ENCODE measurements at regions not wholly inside any gene's neighbourhood (a gene's known extent, or its start where the extent isn't known, plus 50 kb on each side); places are given as distances from the start of the nearest gene placed in this dataset.

DNA sequence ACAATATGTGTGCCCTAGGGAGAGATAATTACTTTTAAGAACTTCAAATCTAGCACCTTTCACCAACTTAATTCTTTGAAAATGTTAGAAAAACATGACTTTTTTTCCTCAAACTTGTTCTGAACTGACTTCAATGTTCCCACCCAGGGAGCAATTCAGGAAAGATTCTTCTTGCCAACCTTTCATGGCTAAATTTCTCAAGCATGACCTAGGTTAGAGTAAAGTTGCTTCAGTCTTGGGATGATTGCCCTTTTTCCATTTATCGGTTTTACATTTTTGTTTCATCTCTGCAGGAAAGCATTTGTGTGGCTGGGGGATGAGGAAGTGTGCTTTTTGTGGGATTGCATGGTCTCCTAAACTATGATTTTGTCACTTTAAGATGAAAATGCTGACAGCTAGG, 647.7 kb downstream of the LTN1 start:
- Histone ChIP-seq H3F3A (ENCODE audit: insufficient read depth) (no peaks in the 10 kb centered on the region), H3K36me3 (ENCODE audit: low read length) (no peaks in the 10 kb centered on the region), H3K79me2 (ENCODE audit: insufficient read depth, low read length) (no peaks in the 10 kb centered on the region), H3K9me3 (ENCODE audit: insufficient read depth, low read length) (no peaks in the 10 kb centered on the region), H4K20me1 (ENCODE audit: low read depth, low read length) (no peaks in the 10 kb centered on the region), H3K4me3 (ENCODE audit: insufficient read depth, low read length, poor library complexity, severe bottlenecking) (no peak overlapping the region), H3K9me2 (replicated peaks; ENCODE audit: insufficient read depth, low read length) (no peaks in the 10 kb centered on the region), H3K9ac (ENCODE audit: low read length) (no peak overlapping the region), H3K27me3 (ENCODE audit: low read length) (no peaks in the 10 kb centered on the region), H3K27ac (ENCODE audit: low read depth, low read length) (no peak overlapping the region), H2AFZ (ENCODE audit: low read depth, low read length, severe bottlenecking) (no peak overlapping the region), H3K4me2 (ENCODE audit: low read depth, low read length, poor library complexity, severe bottlenecking) (no peak overlapping the region)
- TF ChIP-seq, protein P1, sequence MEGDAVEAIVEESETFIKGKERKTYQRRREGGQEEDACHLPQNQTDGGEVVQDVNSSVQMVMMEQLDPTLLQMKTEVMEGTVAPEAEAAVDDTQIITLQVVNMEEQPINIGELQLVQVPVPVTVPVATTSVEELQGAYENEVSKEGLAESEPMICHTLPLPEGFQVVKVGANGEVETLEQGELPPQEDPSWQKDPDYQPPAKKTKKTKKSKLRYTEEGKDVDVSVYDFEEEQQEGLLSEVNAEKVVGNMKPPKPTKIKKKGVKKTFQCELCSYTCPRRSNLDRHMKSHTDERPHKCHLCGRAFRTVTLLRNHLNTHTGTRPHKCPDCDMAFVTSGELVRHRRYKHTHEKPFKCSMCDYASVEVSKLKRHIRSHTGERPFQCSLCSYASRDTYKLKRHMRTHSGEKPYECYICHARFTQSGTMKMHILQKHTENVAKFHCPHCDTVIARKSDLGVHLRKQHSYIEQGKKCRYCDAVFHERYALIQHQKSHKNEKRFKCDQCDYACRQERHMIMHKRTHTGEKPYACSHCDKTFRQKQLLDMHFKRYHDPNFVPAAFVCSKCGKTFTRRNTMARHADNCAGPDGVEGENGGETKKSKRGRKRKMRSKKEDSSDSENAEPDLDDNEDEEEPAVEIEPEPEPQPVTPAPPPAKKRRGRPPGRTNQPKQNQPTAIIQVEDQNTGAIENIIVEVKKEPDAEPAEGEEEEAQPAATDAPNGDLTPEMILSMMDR (IDR thresholded peaks at IDR 0.05; ENCODE audit: insufficient read depth, low read length, poor library complexity, severe bottlenecking) = no peak
- no peak for TF ChIP-seq EZH2phosphoT487 (conservative IDR thresholded peaks at IDR 0.05; ENCODE audit: low read length)

DNA sequence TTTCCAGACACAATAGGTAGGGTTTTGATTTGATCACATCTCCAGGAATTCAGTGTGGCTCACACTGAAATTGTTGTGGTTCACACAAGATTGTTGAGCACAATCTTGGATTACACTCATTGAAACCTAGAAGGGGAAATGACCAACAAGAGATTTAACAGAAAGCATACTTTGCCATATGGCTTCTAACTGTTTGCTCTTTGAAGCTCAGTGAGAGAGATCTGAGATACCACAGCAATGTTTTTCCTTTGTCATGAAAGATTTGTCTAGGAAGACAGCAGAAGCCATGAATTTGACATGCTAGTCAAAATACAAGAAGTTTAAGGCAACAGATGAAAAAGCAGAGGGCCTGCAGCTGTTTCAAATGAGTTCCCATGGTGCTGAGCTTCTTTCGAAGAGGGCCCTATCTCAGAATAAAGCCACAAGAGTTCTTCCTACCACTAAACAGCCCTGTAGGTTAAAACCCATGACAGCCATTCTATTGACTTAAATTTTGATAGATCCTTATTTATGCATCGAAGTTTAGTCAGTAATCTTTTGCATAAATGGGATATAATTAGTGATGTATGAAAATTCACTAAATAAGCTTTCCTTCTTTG, 650.4 kb downstream of the LTN1 start:
- H3K36me3 ChIP-seq (ENCODE audit: low read length) = no peaks in the 10 kb centered on the region
- H3K9me2 ChIP-seq (replicated peaks; ENCODE audit: insufficient read depth, low read length) = no peaks in the 10 kb centered on the region
- H3K9me3 ChIP-seq (ENCODE audit: insufficient read depth, low read length) = no peaks in the 10 kb centered on the region
- no peak overlapping the region for H3K9ac ChIP-seq (ENCODE audit: low read length)
- no peaks in the 10 kb centered on the region for H3K79me2 ChIP-seq (ENCODE audit: insufficient read depth, low read length)
- no peak overlapping the region for H3K4me3 ChIP-seq (ENCODE audit: insufficient read depth, low read length, poor library complexity, severe bottlenecking)
- no peaks in the 10 kb centered on the region for H3F3A ChIP-seq (ENCODE audit: insufficient read depth)
- H2AFZ ChIP-seq (ENCODE audit: low read depth, low read length, severe bottlenecking) = no peak overlapping the region
- no peak overlapping the region for H3K27ac ChIP-seq (ENCODE audit: low read depth, low read length)
- no peaks in the 10 kb centered on the region for H3K27me3 ChIP-seq (ENCODE audit: low read length)
- H4K20me1 ChIP-seq (ENCODE audit: low read depth, low read length) = no peaks in the 10 kb centered on the region
- no peak for TF ChIP-seq EZH2phosphoT487 (conservative IDR thresholded peaks at IDR 0.05; ENCODE audit: low read length)
- TF ChIP-seq, protein P1 (IDR thresholded peaks at IDR 0.05; ENCODE audit: insufficient read depth, low read length, poor library complexity, severe bottlenecking) = no peak
- no peak overlapping the region for H3K4me2 ChIP-seq (ENCODE audit: low read depth, low read length, poor library complexity, severe bottlenecking)

DNA sequence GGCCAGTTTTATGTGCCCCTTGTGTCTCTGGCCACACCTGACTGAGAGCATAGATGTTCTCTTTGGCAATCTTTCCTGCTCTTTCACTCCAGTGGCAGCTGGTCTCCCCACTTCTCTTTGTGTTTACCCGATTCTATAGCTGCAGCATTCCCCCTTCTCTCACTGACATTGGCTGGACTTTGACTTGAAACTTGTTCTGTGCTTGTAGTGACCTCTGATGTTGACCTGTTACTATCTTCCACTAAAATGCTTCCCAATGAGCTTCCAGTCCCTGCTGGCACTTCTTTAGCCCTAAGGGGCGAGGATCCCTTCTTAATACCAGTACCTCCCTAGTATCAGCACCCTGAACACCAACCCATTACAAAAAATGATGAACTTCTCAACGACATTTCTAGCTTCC, 653.3 kb downstream of the LTN1 start:
- H3K9me3 ChIP-seq (ENCODE audit: insufficient read depth, low read length) = no peaks in the 10 kb centered on the region
- TF ChIP-seq EZH2phosphoT487 (conservative IDR thresholded peaks at IDR 0.05; ENCODE audit: low read length) = no peak
- TF ChIP-seq, protein P1 (IDR thresholded peaks at IDR 0.05; ENCODE audit: insufficient read depth, low read length, poor library complexity, severe bottlenecking) = no peak
- H3K9ac ChIP-seq (ENCODE audit: low read length) = no peak overlapping the region
- no peak overlapping the region for H3K27ac ChIP-seq (ENCODE audit: low read depth, low read length)
- H3K9me2 ChIP-seq (replicated peaks; ENCODE audit: insufficient read depth, low read length) = no peaks in the 10 kb centered on the region
- H3K27me3 ChIP-seq (ENCODE audit: low read length) = no peaks in the 10 kb centered on the region
- no peaks in the 10 kb centered on the region for H4K20me1 ChIP-seq (ENCODE audit: low read depth, low read length)
- no peak overlapping the region for H3K4me2 ChIP-seq (ENCODE audit: low read depth, low read length, poor library complexity, severe bottlenecking)
- no peak overlapping the region for H2AFZ ChIP-seq (ENCODE audit: low read depth, low read length, severe bottlenecking)
- no peak overlapping the region for H3K4me3 ChIP-seq (ENCODE audit: insufficient read depth, low read length, poor library complexity, severe bottlenecking)
- no peaks in the 10 kb centered on the region for H3K36me3 ChIP-seq (ENCODE audit: low read length)
- H3F3A ChIP-seq (ENCODE audit: insufficient read depth) = no peaks in the 10 kb centered on the region
- H3K79me2 ChIP-seq (ENCODE audit: insufficient read depth, low read length) = no peaks in the 10 kb centered on the region
